ENCODE measurements at regions not wholly inside any gene's neighbourhood (a gene's known extent, or its start where the extent isn't known, plus 50 kb on each side); places are given as distances from the start of the nearest gene placed in this dataset.
A peak's percentile ranks its signal among the peaks of the same experiment; 100 is the strongest.

DNA sequence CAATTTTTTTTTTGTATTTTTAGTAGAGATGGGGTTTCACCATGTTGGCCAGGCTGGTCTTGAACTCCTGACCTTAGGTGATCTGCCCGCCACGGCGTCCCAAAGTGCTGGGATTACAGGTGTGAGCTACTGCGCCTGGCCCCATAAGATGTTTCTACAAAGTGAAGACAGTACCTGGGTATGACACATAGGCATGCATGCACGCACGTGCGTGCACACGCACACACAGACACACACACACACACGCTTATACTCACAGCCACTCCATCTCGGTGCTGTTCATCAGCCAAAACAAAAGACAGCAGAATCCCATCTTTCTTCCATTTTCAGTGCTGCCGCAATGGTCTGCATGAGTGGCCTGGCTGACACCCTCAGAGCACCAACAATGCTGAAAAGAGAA, 63.9 kb downstream of the VCPKMT start (continued):
- TF ChIP-seq, protein P1, sequence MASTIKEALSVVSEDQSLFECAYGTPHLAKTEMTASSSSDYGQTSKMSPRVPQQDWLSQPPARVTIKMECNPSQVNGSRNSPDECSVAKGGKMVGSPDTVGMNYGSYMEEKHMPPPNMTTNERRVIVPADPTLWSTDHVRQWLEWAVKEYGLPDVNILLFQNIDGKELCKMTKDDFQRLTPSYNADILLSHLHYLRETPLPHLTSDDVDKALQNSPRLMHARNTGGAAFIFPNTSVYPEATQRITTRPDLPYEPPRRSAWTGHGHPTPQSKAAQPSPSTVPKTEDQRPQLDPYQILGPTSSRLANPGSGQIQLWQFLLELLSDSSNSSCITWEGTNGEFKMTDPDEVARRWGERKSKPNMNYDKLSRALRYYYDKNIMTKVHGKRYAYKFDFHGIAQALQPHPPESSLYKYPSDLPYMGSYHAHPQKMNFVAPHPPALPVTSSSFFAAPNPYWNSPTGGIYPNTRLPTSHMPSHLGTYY (CRISPR knock-in tag; IDR thresholded peaks at IDR 0.05): no peak
- no peak for TF ChIP-seq ZNF416 (CRISPR knock-in tag; IDR thresholded peaks at IDR 0.05)
- TF ChIP-seq ZBTB21 (CRISPR knock-in tag; IDR thresholded peaks at IDR 0.05; ENCODE audit: borderline replicate concordance): no peak
- no peak for TF ChIP-seq MYBL2 (CRISPR knock-in tag; IDR thresholded peaks at IDR 0.05)
- TF ChIP-seq, protein P2, sequence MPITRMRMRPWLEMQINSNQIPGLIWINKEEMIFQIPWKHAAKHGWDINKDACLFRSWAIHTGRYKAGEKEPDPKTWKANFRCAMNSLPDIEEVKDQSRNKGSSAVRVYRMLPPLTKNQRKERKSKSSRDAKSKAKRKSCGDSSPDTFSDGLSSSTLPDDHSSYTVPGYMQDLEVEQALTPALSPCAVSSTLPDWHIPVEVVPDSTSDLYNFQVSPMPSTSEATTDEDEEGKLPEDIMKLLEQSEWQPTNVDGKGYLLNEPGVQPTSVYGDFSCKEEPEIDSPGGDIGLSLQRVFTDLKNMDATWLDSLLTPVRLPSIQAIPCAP (CRISPR knock-in tag; IDR thresholded peaks at IDR 0.05): no peak
- no peak for TF ChIP-seq MXD4 (CRISPR knock-in tag; IDR thresholded peaks at IDR 0.05; ENCODE audit: borderline replicate concordance)
- TF ChIP-seq, protein P3, sequence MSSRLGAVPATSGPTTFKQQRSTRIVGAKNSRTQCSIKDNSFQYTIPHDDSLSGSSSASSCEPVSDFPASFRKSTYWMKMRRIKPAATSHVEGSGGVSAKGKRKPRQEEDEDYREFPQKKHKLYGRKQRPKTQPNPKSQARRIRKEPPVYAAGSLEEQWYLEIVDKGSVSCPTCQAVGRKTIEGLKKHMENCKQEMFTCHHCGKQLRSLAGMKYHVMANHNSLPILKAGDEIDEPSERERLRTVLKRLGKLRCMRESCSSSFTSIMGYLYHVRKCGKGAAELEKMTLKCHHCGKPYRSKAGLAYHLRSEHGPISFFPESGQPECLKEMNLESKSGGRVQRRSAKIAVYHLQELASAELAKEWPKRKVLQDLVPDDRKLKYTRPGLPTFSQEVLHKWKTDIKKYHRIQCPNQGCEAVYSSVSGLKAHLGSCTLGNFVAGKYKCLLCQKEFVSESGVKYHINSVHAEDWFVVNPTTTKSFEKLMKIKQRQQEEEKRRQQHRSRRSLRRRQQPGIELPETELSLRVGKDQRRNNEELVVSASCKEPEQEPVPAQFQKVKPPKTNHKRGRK (CRISPR knock-in tag; IDR thresholded peaks at IDR 0.05; ENCODE audit: borderline replicate concordance): no peak
- TF ChIP-seq, protein P4, sequence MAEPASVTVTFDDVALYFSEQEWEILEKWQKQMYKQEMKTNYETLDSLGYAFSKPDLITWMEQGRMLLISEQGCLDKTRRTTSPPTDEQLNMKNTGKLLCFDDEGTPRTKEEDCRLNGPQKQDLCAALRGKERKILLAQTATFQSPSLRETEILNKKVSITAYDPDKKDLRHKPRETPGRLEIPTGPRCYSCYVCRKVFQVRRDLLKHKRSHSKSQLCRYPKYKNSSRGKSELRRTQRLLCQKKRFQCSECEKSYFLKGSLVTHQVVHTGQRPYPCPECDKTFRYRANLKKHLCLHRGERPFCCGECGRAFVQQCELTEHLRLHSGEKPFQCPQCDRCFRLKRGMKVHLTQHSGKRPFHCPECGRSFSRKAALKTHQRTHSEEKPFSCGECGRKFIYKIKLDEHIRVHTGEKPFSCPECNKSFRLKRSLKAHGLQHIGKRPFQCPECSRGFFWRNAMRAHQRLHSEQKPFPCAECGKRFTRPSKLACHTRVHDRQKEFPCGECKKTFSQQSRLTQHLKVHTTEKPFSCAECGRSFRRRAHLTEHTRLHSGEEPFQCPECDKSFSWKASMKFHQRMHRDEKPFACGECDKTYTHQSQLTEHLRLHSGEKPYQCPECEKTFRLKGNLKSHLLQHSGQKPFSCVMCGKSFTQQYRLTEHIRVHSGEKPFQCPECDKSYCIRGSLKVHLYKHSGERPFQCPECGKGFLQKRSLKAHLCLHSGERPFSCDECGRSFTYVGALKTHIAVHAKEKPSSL (CRISPR knock-in tag; conservative IDR thresholded peaks at IDR 0.05): no peak
- no peak for TF ChIP-seq NFE2L1 (CRISPR knock-in tag; IDR thresholded peaks at IDR 0.05)

DNA sequence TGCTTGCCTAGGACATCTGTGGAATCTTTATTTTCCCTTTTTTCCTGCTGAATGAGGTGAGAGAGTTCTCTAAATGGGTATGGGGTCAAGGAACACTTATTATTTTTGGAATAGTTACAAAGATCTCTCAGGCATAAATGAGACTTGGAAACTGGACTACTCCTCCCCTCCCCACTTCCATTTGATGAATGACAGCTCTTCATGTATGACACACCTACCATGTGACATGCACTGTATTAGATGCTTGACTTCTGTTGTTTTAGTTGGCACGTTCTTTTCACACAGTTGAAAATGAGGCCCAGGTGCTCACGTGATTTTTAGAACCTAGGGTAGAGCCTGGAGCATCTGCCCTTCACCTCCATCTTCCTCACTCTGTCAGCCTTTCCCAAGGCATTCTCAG, 62.4 kb downstream of the VCPKMT start:
- TF ChIP-seq RORB (CRISPR knock-in tag; IDR thresholded peaks at IDR 0.05) (no peak), IRF2 (CRISPR knock-in tag; IDR thresholded peaks at IDR 0.05; ENCODE audit: borderline replicate concordance, low read depth) (no peak), CBFB (CRISPR knock-in tag; IDR thresholded peaks at IDR 0.05; ENCODE audit: low read depth) (no peak)
- no peak for ATAC-seq
- ChIA-PET POLR2A (no interaction called here), CTCF (no interaction called here)
- DNase-seq (ENCODE audit: low spot score): no peak
- H3K27me3 Mint-ChIP-seq (ENCODE audit: low read depth): no peaks in the 10 kb centered on the region
- H3K4me3 Mint-ChIP-seq: no peak overlapping the region
- no peaks in the 10 kb centered on the region; the same call in 1 of the 2 replicates for H3K9me3 Mint-ChIP-seq
- no peaks in the 10 kb centered on the region for H3K36me3 Mint-ChIP-seq
- 0 out of 2 replicates have a peak, but pooled peaks cover 4% of the 10 kb centered on the region for H3K4me1 Mint-ChIP-seq
- H3K27ac Mint-ChIP-seq: no peak overlapping the region

DNA sequence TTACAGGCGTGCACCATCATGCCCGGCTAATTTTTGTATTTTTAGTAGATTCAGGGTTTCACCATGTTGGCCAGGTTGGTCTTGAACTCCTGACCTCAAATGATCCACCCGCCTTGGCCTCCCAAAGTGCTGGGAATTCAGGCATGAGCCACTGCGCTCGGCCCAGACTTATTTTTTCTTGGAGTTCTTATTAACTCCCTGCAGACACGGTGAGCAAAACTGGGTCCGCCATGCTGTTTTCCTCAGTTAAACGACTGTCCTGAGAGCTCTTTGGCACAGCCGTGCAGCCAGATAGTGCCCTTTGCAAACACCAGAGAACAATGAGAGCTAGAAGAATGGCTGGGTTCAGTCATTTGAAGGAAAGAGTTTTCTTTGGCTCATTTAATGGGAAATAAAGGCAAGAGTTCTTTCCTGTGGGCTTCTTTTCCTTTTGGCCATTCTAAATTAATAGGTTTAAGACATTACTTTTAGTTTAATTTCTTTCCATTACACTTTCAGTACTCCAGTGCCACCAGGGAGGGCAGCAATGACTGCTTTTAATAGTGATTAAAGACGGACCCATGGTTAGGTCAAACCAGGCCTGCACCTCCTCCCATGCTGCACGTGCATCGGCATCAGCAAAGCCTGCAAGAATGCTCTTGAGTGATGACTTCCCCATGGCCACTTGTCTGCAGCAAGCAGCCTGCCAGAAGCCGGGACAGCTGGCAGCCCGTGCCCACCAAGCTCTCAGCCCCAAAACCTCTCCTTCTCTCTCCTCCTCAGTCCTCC, 60.7 kb downstream of the VCPKMT start:
- peak; percentile 57 for ATAC-seq
- no peak overlapping the region for H3K4me3 Mint-ChIP-seq
- ChIA-PET CTCF (interaction anchor here (0.6 kb wide), 1 partner anchor 143 kb away, joined by 4 read pairs; no protein-coding TSS in a partner anchor), POLR2A (no interaction called here)
- DNase-seq (ENCODE audit: low spot score): no peak
- H3K27me3 Mint-ChIP-seq (ENCODE audit: low read depth): no peaks in the 10 kb centered on the region
- no peak overlapping the region; the same call in 1 of the 2 replicates for H3K27ac Mint-ChIP-seq
- no peaks in the 10 kb centered on the region for H3K9me3 Mint-ChIP-seq
- peaks cover 8% of the 10 kb centered on the region for H3K4me1 Mint-ChIP-seq
- H3K36me3 Mint-ChIP-seq: no peaks in the 10 kb centered on the region
- TF ChIP-seq SMAD3 (CRISPR knock-in tag; IDR thresholded peaks at IDR 0.05; ENCODE audit: borderline replicate concordance) (no peak), IRF2 (CRISPR knock-in tag; IDR thresholded peaks at IDR 0.05; ENCODE audit: borderline replicate concordance, low read depth) (no peak), NFYB (CRISPR knock-in tag; conservative IDR thresholded peaks at IDR 0.05; ENCODE audit: low read depth) (no peak), ELF4 (CRISPR knock-in tag; IDR thresholded peaks at IDR 0.05; ENCODE audit: low read depth) (no peak), TEAD1 (CRISPR knock-in tag; IDR thresholded peaks at IDR 0.05) (no peak), GTF2I (CRISPR knock-in tag; conservative IDR thresholded peaks at IDR 0.05) (no peak), RORB (CRISPR knock-in tag; IDR thresholded peaks at IDR 0.05) (no peak)
- TF ChIP-seq, protein P5, sequence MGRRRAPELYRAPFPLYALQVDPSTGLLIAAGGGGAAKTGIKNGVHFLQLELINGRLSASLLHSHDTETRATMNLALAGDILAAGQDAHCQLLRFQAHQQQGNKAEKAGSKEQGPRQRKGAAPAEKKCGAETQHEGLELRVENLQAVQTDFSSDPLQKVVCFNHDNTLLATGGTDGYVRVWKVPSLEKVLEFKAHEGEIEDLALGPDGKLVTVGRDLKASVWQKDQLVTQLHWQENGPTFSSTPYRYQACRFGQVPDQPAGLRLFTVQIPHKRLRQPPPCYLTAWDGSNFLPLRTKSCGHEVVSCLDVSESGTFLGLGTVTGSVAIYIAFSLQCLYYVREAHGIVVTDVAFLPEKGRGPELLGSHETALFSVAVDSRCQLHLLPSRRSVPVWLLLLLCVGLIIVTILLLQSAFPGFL (CRISPR knock-in tag; IDR thresholded peaks at IDR 0.05; ENCODE audit: borderline replicate concordance): no peak
- TF ChIP-seq, protein P1 (CRISPR knock-in tag; IDR thresholded peaks at IDR 0.05): no peak
- TF ChIP-seq, protein P6, sequence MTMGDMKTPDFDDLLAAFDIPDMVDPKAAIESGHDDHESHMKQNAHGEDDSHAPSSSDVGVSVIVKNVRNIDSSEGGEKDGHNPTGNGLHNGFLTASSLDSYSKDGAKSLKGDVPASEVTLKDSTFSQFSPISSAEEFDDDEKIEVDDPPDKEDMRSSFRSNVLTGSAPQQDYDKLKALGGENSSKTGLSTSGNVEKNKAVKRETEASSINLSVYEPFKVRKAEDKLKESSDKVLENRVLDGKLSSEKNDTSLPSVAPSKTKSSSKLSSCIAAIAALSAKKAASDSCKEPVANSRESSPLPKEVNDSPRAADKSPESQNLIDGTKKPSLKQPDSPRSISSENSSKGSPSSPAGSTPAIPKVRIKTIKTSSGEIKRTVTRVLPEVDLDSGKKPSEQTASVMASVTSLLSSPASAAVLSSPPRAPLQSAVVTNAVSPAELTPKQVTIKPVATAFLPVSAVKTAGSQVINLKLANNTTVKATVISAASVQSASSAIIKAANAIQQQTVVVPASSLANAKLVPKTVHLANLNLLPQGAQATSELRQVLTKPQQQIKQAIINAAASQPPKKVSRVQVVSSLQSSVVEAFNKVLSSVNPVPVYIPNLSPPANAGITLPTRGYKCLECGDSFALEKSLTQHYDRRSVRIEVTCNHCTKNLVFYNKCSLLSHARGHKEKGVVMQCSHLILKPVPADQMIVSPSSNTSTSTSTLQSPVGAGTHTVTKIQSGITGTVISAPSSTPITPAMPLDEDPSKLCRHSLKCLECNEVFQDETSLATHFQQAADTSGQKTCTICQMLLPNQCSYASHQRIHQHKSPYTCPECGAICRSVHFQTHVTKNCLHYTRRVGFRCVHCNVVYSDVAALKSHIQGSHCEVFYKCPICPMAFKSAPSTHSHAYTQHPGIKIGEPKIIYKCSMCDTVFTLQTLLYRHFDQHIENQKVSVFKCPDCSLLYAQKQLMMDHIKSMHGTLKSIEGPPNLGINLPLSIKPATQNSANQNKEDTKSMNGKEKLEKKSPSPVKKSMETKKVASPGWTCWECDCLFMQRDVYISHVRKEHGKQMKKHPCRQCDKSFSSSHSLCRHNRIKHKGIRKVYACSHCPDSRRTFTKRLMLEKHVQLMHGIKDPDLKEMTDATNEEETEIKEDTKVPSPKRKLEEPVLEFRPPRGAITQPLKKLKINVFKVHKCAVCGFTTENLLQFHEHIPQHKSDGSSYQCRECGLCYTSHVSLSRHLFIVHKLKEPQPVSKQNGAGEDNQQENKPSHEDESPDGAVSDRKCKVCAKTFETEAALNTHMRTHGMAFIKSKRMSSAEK (CRISPR knock-in tag; IDR thresholded peaks at IDR 0.05; ENCODE audit: borderline replicate concordance): no peak
